ENCODE measurements at regions not wholly inside any gene's neighbourhood (a gene's known extent, or its start where the extent isn't known, plus 50 kb on each side); places are given as distances from the start of the nearest gene placed in this dataset.

DNA sequence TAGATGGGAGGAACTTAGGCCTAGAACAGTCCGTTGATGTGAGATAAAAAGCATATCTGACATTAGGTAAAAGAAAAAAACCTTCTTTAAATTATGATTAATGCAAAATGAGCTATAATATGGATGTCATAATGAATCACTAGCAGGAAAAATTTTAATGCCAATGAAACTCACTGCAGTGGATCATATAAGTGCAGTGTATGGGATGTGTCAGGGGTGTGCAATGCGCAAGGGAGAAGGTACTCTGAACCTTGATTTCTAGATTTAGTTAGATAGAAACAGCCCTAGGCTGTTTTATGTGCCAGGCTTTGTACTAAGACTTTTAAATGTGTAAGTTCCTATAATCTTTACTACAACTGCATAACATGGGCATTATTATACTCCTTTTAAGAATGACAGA lies 50.4 kb upstream of the NXPH2 start:
- DNase-seq (no peak), ATAC-seq (no peak), FAIRE-seq (no peak)
- no peaks in the 10 kb centered on the region for H3K4me1 ChIP-seq
- no peaks in the 10 kb centered on the region for H3K9me3 ChIP-seq
- H3K4me3 ChIP-seq: no peak overlapping the region
- H3K27me3 ChIP-seq: no peaks in the 10 kb centered on the region
- intact Hi-C loops (cut with DNase I): no loop called here
- no peak overlapping the region for H3K27ac ChIP-seq
- TF ChIP-seq CTCF (IDR thresholded peaks at IDR 0.05): no peak
- 55 to 65% methylated on average over 2 of the region's 2 CpGs for WGBS, 2 donors
- no peaks in the 10 kb centered on the region for H3K36me3 ChIP-seq

Measured in pancreas (tissue), 10 donors.